Kidney (tissue), 13 donors: ENCODE measurements at regions not wholly inside any gene's neighbourhood (a gene's known extent, or its start where the extent isn't known, plus 50 kb on each side); places are given as distances from the start of the nearest gene placed in this dataset.
"Not testable (repeated sequence)": the region's sequence is repeated elsewhere in the genome, so short reads cannot be mapped to it uniquely, and the experiment has no call there.

Experiments used
- DNase-seq, 5 donors: peaks; one replicate each; pipeline ENCODE4 v3.0.0-alpha.2; 2013 to 2020
- FAIRE-seq: peaks from 2 replicates; lab custom pipeline; 2012; peaks lifted over from hg19 to GRCh38; lab: Jason Lieb, UNC
- H3K27ac ChIP-seq, 2 donors: one replicate each; pipeline ENCODE4 v1.7.0; 2013; ENCODE audit warnings: low read depth in 2 of 2, low read length in 2 of 2, inconsistent platforms in 1 of 2
- H3K27me3 ChIP-seq: one replicate; pipeline ENCODE4 v1.7.1; 2013; ENCODE audit warnings: low read length, inconsistent platforms; ENCODE audit not compliant: control insufficient read depth, insufficient read depth
- H3K36me3 ChIP-seq, 3 donors: one replicate each; pipeline versions ENCODE4 v1.7.0 to v1.7.1; 2013; ENCODE audit warnings: low read length in 3 of 3, control low read depth in 1 of 3, inconsistent platforms in 1 of 3; ENCODE audit not compliant: insufficient read depth in 3 of 3, control insufficient read depth in 2 of 3
- H3K4me1 ChIP-seq, 3 donors: one replicate each; pipeline versions ENCODE4 v1.7.0 to v1.7.1; 2013; ENCODE audit warnings: low read length in 3 of 3, inconsistent platforms in 1 of 3, low read depth in 1 of 3; ENCODE audit not compliant: control insufficient read depth in 2 of 3, insufficient read depth in 2 of 3
- H3K4me3 ChIP-seq, 3 donors: one replicate each; pipeline versions ENCODE4 v1.7.0 to v1.8.1; 2013; ENCODE audit warnings: low read length in 3 of 3, control low read depth in 1 of 3, inconsistent platforms in 1 of 3
- H3K9ac ChIP-seq, 3 donors: one replicate each; pipeline versions ENCODE4 v1.7.0 to v1.7.1; 2013; ENCODE audit warnings: low read length in 3 of 3, control low read depth in 1 of 3, inconsistent platforms in 1 of 3
- H3K9me3 ChIP-seq, 3 donors: one replicate each; pipeline versions ENCODE4 v1.7.0 to v1.7.1; 2013; ENCODE audit warnings: low read length in 3 of 3, control low read depth in 1 of 3, inconsistent platforms in 1 of 3; ENCODE audit not compliant: control insufficient read depth in 2 of 3, insufficient read depth in 1 of 3
- intact Hi-C: fragments of 100-400 bp; cut with DNase I; formaldehyde crosslinking; loops from one replicate; pipeline ENCODE4 v1.11.1; 2022
- TF ChIP-seq, protein P1 (sequence below): IDR thresholded peaks from 3 replicates; pipeline ENCODE4 v1.5.1; 2012; ENCODE audit warnings: mild to moderate bottlenecking, moderate library complexity, borderline replicate concordance; ENCODE audit not compliant: insufficient read depth; ENCODE audit errors: extremely low read depth
- donor health status: control.
- donor health status: control.
- donor health status: control.
- donor health status: control.
- donor health status: control.
- donor health status: DM: yes; HTN: yes; CAD: no.
- donor health status: Normal renal cell carcinoma (clear cell type).

- DNase-seq (no peak), FAIRE-seq (no peak)
- H3K9me3 ChIP-seq: no peaks in the 10 kb centered on the region
These were observed 314.2 kb upstream of the MYT1L start for GRCh38 chr2:2645162-2645855.

DNA sequence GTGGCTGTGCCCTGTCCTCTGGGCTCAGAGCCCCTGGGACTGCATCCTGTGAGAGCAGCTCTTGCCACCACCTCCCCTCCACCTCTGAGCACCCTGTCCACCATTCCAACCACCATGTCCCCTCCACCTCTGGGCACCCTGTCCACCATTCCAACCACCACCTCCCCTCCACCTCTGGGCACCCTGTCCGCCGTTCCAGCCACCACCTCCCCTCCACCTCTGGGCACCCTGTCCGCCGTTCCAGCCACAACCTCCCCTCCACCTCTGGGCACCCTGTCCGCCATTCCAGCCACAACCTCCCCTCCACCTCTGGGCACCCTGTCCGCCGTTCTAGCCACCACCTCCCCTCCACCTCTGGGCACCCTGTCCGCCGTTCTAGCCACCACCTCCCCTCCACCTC lies 313.7 kb upstream of the MYT1L start:
- H3K27me3 ChIP-seq, H3K9ac ChIP-seq, H3K27ac ChIP-seq, H3K4me3 ChIP-seq, DNase-seq, intact Hi-C loops, H3K4me1 ChIP-seq, H3K36me3 ChIP-seq, FAIRE-seq, H3K9me3 ChIP-seq: not testable (repeated sequence)

More at GRCh38 chr2:2645162-2645855, 314.2 kb upstream of the MYT1L start:
- Histone ChIP-seq H3K9ac (no peak overlapping the region), H3K4me3 (no peak overlapping the region), H3K36me3 (no peaks in the 10 kb centered on the region), H3K27ac (no peak overlapping the region), H3K4me1 (no peaks in the 10 kb centered on the region), H3K27me3 (no peaks in the 10 kb centered on the region)
- intact Hi-C loops: no loop called here
- TF ChIP-seq, protein P1, sequence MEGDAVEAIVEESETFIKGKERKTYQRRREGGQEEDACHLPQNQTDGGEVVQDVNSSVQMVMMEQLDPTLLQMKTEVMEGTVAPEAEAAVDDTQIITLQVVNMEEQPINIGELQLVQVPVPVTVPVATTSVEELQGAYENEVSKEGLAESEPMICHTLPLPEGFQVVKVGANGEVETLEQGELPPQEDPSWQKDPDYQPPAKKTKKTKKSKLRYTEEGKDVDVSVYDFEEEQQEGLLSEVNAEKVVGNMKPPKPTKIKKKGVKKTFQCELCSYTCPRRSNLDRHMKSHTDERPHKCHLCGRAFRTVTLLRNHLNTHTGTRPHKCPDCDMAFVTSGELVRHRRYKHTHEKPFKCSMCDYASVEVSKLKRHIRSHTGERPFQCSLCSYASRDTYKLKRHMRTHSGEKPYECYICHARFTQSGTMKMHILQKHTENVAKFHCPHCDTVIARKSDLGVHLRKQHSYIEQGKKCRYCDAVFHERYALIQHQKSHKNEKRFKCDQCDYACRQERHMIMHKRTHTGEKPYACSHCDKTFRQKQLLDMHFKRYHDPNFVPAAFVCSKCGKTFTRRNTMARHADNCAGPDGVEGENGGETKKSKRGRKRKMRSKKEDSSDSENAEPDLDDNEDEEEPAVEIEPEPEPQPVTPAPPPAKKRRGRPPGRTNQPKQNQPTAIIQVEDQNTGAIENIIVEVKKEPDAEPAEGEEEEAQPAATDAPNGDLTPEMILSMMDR: no peak

DNA sequence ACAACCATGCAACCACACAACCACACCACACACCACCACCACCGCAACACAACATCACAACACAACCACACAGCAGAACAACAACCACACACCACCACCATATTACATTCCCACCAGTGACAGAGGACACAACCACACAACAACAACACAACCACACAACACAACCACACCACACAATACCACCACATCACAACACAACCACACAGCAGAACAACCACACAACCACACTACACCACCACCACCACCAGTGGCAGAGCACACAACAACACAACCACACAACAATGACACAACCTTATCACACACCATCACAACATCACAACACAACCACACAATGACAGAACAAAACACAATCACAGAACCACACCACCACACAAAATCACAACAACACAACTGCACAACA lies 313.0 kb upstream of the MYT1L start:
- no peak overlapping the region for H3K27ac ChIP-seq
- no peaks in the 10 kb centered on the region for H3K9me3 ChIP-seq
- no peak overlapping the region for H3K4me3 ChIP-seq
- H3K27me3 ChIP-seq: no peaks in the 10 kb centered on the region
- intact Hi-C loops: no loop called here
- DNase-seq (no peak), FAIRE-seq (no peak)
- TF ChIP-seq, protein P1: no peak
- no peaks in the 10 kb centered on the region for H3K36me3 ChIP-seq
- H3K9ac ChIP-seq: no peak overlapping the region
- no peaks in the 10 kb centered on the region for H3K4me1 ChIP-seq

DNA sequence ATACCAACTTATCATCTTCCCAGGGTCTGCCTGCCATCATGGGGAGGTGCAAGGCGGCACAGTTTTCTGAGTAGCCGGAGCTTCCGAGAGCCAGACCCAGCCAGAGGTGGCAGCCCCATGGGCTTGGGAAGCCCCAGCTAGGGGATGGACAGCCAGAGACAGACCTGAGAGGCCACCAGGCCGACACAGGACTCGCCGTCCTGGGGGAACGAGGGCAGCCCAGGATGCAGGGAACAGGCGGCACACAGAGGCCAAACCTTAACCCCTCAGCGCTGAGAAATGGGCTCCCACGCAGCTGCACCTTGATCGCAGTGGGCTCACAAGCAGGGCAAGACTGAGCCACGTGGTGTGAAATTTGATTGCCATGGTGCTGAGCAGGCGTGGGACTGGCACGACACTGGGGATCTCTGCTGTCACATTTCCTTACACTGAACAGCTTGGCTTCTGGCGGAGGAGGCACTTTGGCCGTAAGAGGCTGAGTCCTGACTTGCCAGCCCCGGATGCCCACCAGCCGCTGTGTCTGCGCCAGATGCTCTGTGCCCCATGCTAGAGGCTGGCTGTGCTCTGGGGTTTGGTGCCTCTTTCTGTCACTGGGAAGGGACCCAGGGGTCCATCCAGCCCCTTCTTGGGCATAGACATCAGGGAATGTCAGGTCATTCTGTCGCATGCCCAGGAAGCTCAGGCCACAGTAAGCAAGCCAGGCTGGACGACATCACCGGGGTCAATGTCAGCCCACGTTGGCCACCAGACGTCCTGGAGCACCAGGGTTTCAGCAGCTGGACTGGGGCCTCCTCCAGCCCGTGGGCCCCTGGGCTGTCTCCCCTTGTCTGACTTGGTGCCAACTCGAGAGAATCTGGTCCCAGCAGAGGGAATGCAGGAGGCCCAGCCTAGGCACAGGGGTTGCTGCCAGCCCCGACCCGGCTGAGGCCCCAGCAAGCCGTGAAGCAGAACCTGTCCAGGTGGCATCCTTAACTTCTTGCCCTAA lies 312.1 kb upstream of the MYT1L start:
- H3K4me3 ChIP-seq: no peak overlapping the region
- FAIRE-seq (no peak), DNase-seq (no peak)
- no peaks in the 10 kb centered on the region for H3K9me3 ChIP-seq
- no peaks in the 10 kb centered on the region for H3K36me3 ChIP-seq
- no peak overlapping the region for H3K27ac ChIP-seq
- H3K9ac ChIP-seq: no peak overlapping the region
- H3K27me3 ChIP-seq: no peaks in the 10 kb centered on the region
- TF ChIP-seq, protein P1: no peak
- intact Hi-C loops: no loop called here
- no peaks in the 10 kb centered on the region for H3K4me1 ChIP-seq
